ENCODE measurements at regions not wholly inside any gene's neighbourhood (a gene's known extent, or its start where the extent isn't known, plus 50 kb on each side); places are given as distances from the start of the nearest gene placed in this dataset.

- Histone ChIP-seq H3K4me3 (no peak overlapping the region), H3K27me3 (ENCODE audit: insufficient read depth in 3 of 3, low read length in 2 of 3) (no peaks in the 10 kb centered on the region), H3K27ac (no peak overlapping the region), H3K9me3 (no peaks in the 10 kb centered on the region), H3K4me1 (no peaks in the 10 kb centered on the region), H3K36me3 (ENCODE audit: insufficient read depth in 1 of 2, low read depth in 1 of 2) (no peaks in the 10 kb centered on the region)
- intact Hi-C loops (cut with DNase I): no loop called here
- ATAC-seq: no peak
- no peak for TF ChIP-seq CTCF (IDR thresholded peaks at IDR 0.05)
- no peak for DNase-seq
- WGBS, 3 donors: 21 to 30% (median 23%) methylated on average over 3 of the region's 3 CpGs
These were observed 659.0 kb downstream of the ANXA1 start for GRCh38 chr9:73810585-73811215.

- no peak overlapping the region for H3K27ac ChIP-seq
These were observed 661.9 kb downstream of the ANXA1 start for GRCh38 chr9:73813546-73813945.

GRCh38 chr9:73816905-73817304 lies 665.2 kb downstream of the ANXA1 start:
- no peak for ATAC-seq
- TF ChIP-seq CTCF (IDR thresholded peaks at IDR 0.05): no peak

More at GRCh38 chr9:73813546-73813945, 661.9 kb downstream of the ANXA1 start:
- Histone ChIP-seq H3K9me3 (no peaks in the 10 kb centered on the region), H3K4me3 (no peak overlapping the region), H3K27me3 (ENCODE audit: insufficient read depth in 3 of 3, low read length in 2 of 3) (no peaks in the 10 kb centered on the region), H3K4me1 (no peaks in the 10 kb centered on the region), H3K36me3 (ENCODE audit: insufficient read depth in 1 of 2, low read depth in 1 of 2) (no peaks in the 10 kb centered on the region)
- ATAC-seq (no peak), DNase-seq (no peak)
- intact Hi-C loops (cut with DNase I): no loop called here
- 80 to 86% (median 85%) methylated on average over 2 of the region's 2 CpGs for WGBS, 3 donors
- no peak for TF ChIP-seq CTCF (IDR thresholded peaks at IDR 0.05)

GRCh38 chr9:73824671-73825070 lies 672.5 kb upstream of the RORB start:
- Histone ChIP-seq H3K9me3 (no peaks in the 10 kb centered on the region), H3K4me3 (no peak overlapping the region), H3K4me1 (no peaks in the 10 kb centered on the region), H3K27me3 (ENCODE audit: insufficient read depth in 3 of 3, low read length in 2 of 3) (no peaks in the 10 kb centered on the region), H3K27ac (no peak overlapping the region), H3K36me3 (ENCODE audit: insufficient read depth in 1 of 2, low read depth in 1 of 2) (no peaks in the 10 kb centered on the region)
- DNase-seq: no peak
- no peak for TF ChIP-seq CTCF (IDR thresholded peaks at IDR 0.05)
- intact Hi-C loops (cut with DNase I): no loop called here
- ATAC-seq: no peak
- WGBS, 3 donors: 46 to 63% (median 49%) methylated on average over 1 of the region's 1 CpG

More at GRCh38 chr9:73816905-73817304, 665.2 kb downstream of the ANXA1 start:
- H3K27me3 ChIP-seq (ENCODE audit: insufficient read depth in 3 of 3, low read length in 2 of 3): no peaks in the 10 kb centered on the region
- no peak for DNase-seq
- H3K4me3 ChIP-seq: no peak overlapping the region
- H3K27ac ChIP-seq: no peak overlapping the region
- no peaks in the 10 kb centered on the region for H3K9me3 ChIP-seq
- H3K36me3 ChIP-seq (ENCODE audit: insufficient read depth in 1 of 2, low read depth in 1 of 2): no peaks in the 10 kb centered on the region
- intact Hi-C loops (cut with DNase I): no loop called here
- 60 to 64% (median 63%) methylated on average over 12 of the region's 12 CpGs for WGBS, 3 donors
- H3K4me1 ChIP-seq: no peaks in the 10 kb centered on the region

GRCh38 chr9:73838871-73839270 lies 658.3 kb upstream of the RORB start:
- TF ChIP-seq CTCF (IDR thresholded peaks at IDR 0.05): no peak
- intact Hi-C loops (cut with DNase I): no loop called here
- ATAC-seq (no peak), DNase-seq (no peak)
- H3K4me1 ChIP-seq: no peaks in the 10 kb centered on the region
- H3K9me3 ChIP-seq: no peaks in the 10 kb centered on the region
- H3K27ac ChIP-seq: no peak overlapping the region
- no peak overlapping the region for H3K4me3 ChIP-seq
- H3K27me3 ChIP-seq (ENCODE audit: insufficient read depth in 3 of 3, low read length in 2 of 3): no peaks in the 10 kb centered on the region
- H3K36me3 ChIP-seq (ENCODE audit: insufficient read depth in 1 of 2, low read depth in 1 of 2): no peaks in the 10 kb centered on the region

Data from psoas muscle (tissue), 7 donors.